ENCODE measurements at regions not wholly inside any gene's neighbourhood (a gene's known extent, or its start where the extent isn't known, plus 50 kb on each side); places are given as distances from the start of the nearest gene placed in this dataset.

DNA sequence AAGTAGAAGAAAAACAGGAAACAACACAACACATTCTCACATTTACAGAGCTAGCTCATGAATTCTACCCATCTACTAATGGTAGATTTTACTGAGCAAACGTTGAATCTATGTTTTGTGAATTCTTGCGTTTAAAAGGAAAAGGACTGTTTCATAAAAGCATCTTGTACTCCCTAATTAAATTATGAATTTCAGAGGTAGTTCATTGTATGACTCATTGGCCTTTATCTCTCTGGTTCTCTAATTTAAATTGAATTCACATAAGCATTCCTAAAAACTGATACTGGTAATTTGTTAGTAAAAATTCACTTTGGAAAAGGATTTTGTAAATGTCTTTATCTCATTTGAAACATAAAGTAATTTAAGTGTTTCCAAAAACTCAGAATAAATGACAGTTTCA lies 687.3 kb downstream of the BRINP3 start:
- Histone ChIP-seq H3K27ac (ENCODE audit: low read depth in 1 of 2, low read length in 2 of 2) (no peak overlapping the region), H3K4me1 (ENCODE audit: insufficient read depth, low read length) (no peaks in the 10 kb centered on the region), H3K27me3 (ENCODE audit: control insufficient read depth in 1 of 2, insufficient read depth in 2 of 2, low read length in 2 of 2) (no peaks in the 10 kb centered on the region), H3K4me3 (ENCODE audit: low read length) (no peak overlapping the region), H3K36me3 (ENCODE audit: insufficient read depth, low read length) (no peaks in the 10 kb centered on the region), H3K9me3 (ENCODE audit: control insufficient read depth in 1 of 2, insufficient read depth in 1 of 2, low read length in 2 of 2) (peaks cover 0 to 3% of the 10 kb centered on the region in 2 experiments)
- ATAC-seq (ENCODE audit: poor library complexity) (no peak), DNase-seq (no peak)
- H3K36me3 Mint-ChIP-seq (ENCODE audit: low read depth) = no peaks in the 10 kb centered on the region
- no peaks in the 10 kb centered on the region for H3K4me1 Mint-ChIP-seq (ENCODE audit: low read depth)
- TF ChIP-seq, protein P1, sequence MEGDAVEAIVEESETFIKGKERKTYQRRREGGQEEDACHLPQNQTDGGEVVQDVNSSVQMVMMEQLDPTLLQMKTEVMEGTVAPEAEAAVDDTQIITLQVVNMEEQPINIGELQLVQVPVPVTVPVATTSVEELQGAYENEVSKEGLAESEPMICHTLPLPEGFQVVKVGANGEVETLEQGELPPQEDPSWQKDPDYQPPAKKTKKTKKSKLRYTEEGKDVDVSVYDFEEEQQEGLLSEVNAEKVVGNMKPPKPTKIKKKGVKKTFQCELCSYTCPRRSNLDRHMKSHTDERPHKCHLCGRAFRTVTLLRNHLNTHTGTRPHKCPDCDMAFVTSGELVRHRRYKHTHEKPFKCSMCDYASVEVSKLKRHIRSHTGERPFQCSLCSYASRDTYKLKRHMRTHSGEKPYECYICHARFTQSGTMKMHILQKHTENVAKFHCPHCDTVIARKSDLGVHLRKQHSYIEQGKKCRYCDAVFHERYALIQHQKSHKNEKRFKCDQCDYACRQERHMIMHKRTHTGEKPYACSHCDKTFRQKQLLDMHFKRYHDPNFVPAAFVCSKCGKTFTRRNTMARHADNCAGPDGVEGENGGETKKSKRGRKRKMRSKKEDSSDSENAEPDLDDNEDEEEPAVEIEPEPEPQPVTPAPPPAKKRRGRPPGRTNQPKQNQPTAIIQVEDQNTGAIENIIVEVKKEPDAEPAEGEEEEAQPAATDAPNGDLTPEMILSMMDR (IDR thresholded peaks at IDR 0.05) = no peak
- H3K4me3 Mint-ChIP-seq = no peak overlapping the region
- ChIA-PET CTCF (no interaction called here), POLR2A (no interaction called here)
- H3K9me3 Mint-ChIP-seq = peaks cover 18% of the 10 kb centered on the region
- intact Hi-C loops (cut with DNase I, micrococcal nuclease) = loop anchor here in 1 of 2 experiments (10.0 kb wide), 2 partner anchors 64 to 706 kb away; no protein-coding TSS in a partner anchor
- H3K27ac Mint-ChIP-seq = no peak overlapping the region
- no peaks in the 10 kb centered on the region for H3K27me3 Mint-ChIP-seq

DNA sequence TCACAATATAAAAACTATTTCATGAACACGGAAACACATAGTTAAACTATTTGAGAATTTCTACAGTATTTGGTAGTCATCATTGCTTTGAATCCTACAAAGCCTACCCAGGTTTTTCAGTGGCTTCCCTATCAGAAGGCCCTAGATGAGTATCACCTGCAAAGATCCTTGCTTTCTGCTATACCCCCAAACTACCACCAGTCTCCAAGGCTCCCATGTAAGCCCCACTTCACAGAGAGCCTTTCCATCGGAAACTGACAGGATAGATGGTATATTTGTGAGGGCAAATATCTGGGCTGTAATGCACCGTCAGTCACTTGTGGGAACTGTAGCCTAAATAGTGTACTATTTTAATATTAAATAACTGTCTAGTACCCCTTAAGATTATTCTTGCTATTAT lies 674.3 kb downstream of the BRINP3 start:
- Mint-ChIP-seq H3K4me3 (no peak overlapping the region), H3K36me3 (ENCODE audit: low read depth) (no peaks in the 10 kb centered on the region), H3K27ac (no peak overlapping the region), H3K27me3 (no peaks in the 10 kb centered on the region), H3K9me3 (peaks cover 2% of the 10 kb centered on the region), H3K4me1 (ENCODE audit: low read depth) (no peaks in the 10 kb centered on the region)
- TF ChIP-seq, protein P1 (IDR thresholded peaks at IDR 0.05) = no peak
- Histone ChIP-seq H3K4me1 (ENCODE audit: insufficient read depth, low read length) (no peaks in the 10 kb centered on the region), H3K27me3 (ENCODE audit: control insufficient read depth in 1 of 2, insufficient read depth in 2 of 2, low read length in 2 of 2) (no peaks in the 10 kb centered on the region), H3K36me3 (ENCODE audit: insufficient read depth, low read length) (no peaks in the 10 kb centered on the region), H3K9me3 (ENCODE audit: control insufficient read depth in 1 of 2, insufficient read depth in 1 of 2, low read length in 2 of 2) (peaks cover 4 to 10% of the 10 kb centered on the region in 2 experiments), H3K27ac (ENCODE audit: low read depth in 1 of 2, low read length in 2 of 2) (no peak overlapping the region), H3K4me3 (ENCODE audit: low read length) (no peak overlapping the region)
- ChIA-PET CTCF (no interaction called here), POLR2A (no interaction called here)
- DNase-seq (no peak), ATAC-seq (ENCODE audit: poor library complexity) (no peak)
- intact Hi-C loops (cut with DNase I, micrococcal nuclease) = no loop called here

DNA sequence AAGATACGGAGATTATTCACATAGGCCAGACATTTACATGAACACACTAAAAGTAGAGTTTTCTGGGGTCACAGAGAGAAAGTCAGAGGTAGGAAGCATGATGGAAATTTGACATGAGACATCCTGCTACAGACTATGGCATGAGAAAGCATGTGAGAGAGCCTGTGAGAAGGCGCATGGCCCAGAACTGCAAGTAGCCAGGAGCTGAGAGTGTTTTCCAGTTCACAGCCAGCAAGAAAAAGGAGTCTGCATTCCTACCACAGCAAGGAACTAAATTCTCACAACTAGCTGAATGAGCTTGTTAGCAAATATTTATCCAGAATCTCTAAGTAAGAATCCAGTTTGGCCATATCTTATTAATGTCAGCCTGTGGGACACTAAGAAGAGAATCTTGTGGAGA lies 673.3 kb downstream of the BRINP3 start:
- no peak for ATAC-seq (ENCODE audit: poor library complexity)
- intact Hi-C loops (cut with DNase I, micrococcal nuclease) = no loop called here
- Mint-ChIP-seq H3K4me1 (ENCODE audit: low read depth) (no peaks in the 10 kb centered on the region), H3K27me3 (no peaks in the 10 kb centered on the region), H3K36me3 (ENCODE audit: low read depth) (no peaks in the 10 kb centered on the region), H3K27ac (no peak overlapping the region), H3K9me3 (peaks cover 2% of the 10 kb centered on the region), H3K4me3 (no peak overlapping the region)
- Histone ChIP-seq H3K27me3 (ENCODE audit: control insufficient read depth in 1 of 2, insufficient read depth in 2 of 2, low read length in 2 of 2) (no peaks in the 10 kb centered on the region), H3K4me1 (ENCODE audit: insufficient read depth, low read length) (no peaks in the 10 kb centered on the region), H3K27ac (ENCODE audit: low read depth in 1 of 2, low read length in 2 of 2) (no peak overlapping the region), H3K36me3 (ENCODE audit: insufficient read depth, low read length) (no peaks in the 10 kb centered on the region), H3K9me3 (ENCODE audit: control insufficient read depth in 1 of 2, insufficient read depth in 1 of 2, low read length in 2 of 2) (peaks cover 1 to 8% of the 10 kb centered on the region in 2 experiments), H3K4me3 (ENCODE audit: low read length) (no peak overlapping the region)
- DNase-seq = no peak
- POLR2A ChIA-PET = no interaction called here
- TF ChIP-seq, protein P1 (IDR thresholded peaks at IDR 0.05) = no peak
- CTCF ChIA-PET = no interaction called here
